GM18517 (cell line): ENCODE measurements at regions not wholly inside any gene's neighbourhood (a gene's known extent, or its start where the extent isn't known, plus 50 kb on each side); places are given as distances from the start of the nearest gene placed in this dataset.
"Not testable (repeated sequence)": the region's sequence is repeated elsewhere in the genome, so short reads cannot be mapped to it uniquely, and the experiment has no call there.

Experiments
- ATAC-seq: cut with Tn5 transposase; IDR thresholded peaks from one replicate; pipeline ENCODE4 v1.9.1; 2021; ENCODE audit warnings: mild to moderate bottlenecking, moderate library complexity; ENCODE audit not compliant: unreplicated experiment

GRCh38 chr9:62833323-62834200, 1643.7 kb downstream of the SPATA31A7 start:
- ATAC-seq = not testable (repeated sequence)

- ATAC-seq = peak; percentile 31
Measured at GRCh38 chr9:62837254-62837911, 1647.5 kb downstream of the SPATA31A7 start.

DNA sequence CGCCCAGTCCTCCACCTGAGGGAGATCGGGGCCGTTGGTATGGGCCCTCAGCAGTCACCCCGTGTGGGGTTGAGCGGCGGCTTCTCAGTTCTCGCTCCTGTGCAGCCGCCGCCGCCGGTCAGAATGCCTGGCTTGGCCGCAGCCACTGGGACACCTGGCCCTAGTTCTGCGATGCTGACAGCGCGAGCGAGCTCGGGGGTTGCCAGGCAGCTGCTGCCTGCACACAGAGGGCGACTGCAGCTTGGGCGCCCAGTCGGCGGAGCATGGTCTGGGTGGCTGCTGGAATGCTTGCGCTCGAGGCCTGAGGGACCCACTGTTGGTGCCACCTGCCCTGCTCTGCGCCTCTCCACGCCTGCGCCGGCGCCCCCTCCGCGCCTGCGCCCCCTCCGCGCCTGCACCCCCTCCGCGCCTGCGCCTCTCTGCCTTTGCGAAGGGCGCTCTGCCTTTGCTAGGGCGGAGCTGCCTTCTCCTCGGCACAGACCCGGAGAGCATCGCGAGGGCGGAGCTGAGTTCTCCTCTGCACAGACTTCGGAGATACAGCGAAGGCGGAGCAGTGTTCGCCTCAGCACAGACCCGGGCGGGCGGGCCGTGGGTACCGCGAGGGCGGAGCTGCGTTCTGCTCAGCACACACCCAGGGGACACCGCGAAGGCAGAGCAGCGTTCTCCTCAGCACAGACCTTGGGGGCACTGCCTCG, 1648.3 kb downstream of the SPATA31A7 start:
- peak; percentile 100 for ATAC-seq

DNA sequence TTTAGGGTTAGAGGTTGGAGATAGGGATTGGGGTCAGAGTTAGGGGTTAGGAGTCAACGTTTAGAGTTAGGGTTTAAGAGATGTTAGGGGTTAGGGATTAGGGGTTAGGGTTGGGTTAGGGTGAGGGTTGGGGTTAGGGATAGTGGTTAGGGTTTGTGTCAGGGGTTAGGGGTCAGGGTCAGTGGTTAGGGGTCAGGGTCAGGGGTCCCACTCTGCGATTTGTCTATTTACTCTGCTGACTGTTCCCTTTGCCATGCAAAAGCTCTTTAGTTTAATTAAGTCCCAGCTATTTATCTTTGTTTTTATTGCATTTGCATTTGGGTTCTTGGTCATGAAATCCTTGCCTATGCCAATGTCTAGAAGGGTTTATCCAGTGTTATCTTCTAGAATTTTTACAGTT, 1649.3 kb downstream of the SPATA31A7 start:
- not testable (repeated sequence) for ATAC-seq

DNA sequence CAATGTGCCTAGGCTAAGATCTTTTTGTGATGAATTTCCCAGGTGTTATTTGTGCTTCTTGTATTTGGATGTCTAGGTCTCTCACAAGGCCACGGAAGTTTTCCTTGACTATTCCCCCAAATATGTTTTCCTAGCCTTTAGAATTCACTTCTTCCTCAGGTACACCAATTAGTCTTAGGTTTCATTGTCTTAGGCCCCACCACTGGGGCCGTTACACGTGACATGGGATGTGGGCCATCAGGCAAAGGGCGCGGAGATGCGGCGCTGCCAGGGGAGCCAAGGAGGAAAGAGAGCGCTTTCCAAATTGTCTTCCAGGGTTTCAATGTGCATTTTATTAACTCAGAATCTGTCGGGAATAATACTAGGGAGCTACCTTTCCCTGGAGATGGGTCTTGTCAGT, 1653.3 kb downstream of the SPATA31A7 start:
- not testable (repeated sequence) for ATAC-seq

- ATAC-seq = not testable (repeated sequence)
Measured at GRCh38 chr9:62843706-62844290, 1654.0 kb downstream of the SPATA31A7 start.

GRCh38 chr9:62844681-62845185, 1654.9 kb downstream of the SPATA31A7 start:
- not testable (repeated sequence) for ATAC-seq

- not testable (repeated sequence) for ATAC-seq
Measured at GRCh38 chr9:62848258-62848657, 1658.4 kb downstream of the SPATA31A7 start.

GRCh38 chr9:62849991-62850390, 1660.2 kb downstream of the SPATA31A7 start:
- not testable (repeated sequence) for ATAC-seq

DNA sequence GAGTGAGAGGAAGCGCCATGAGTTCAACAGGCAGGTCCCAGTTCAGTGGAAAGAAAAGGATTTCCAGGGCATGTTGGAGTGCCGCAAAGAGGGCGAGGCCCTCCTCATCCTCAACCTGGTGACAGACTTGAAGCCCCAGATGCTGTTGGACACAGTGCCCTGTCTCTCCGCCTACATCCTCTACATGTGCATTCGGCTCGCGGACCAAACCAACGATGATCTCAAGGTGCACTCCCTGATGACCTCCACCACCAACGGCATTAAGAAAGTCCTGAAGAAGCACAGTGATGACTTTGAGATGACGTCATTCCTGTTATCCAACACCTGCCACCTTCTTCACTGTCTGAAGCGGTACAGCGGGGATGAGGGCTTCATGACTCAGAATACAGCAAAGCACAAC, 1667.4 kb downstream of the SPATA31A7 start:
- ATAC-seq = not testable (repeated sequence)

DNA sequence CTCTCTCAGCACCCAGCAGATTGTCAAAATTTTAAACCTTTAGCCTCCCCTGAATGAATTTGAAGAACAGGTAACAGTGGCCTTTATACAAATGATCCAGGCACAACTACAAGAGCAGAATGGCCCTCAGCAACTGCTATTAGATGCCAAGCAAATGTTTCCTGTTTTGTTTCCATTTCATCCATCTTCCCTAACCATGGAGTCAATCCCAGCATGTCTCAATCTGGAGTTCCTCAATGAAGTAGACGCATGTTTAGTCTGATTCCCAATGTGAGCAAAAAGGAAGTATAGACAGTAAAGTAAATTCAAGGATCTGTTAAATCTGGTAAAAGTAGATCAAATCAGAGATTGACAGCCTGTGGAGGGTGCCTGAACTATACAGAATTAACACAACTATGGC, 1668.4 kb downstream of the SPATA31A7 start:
- ATAC-seq = not testable (repeated sequence)

DNA sequence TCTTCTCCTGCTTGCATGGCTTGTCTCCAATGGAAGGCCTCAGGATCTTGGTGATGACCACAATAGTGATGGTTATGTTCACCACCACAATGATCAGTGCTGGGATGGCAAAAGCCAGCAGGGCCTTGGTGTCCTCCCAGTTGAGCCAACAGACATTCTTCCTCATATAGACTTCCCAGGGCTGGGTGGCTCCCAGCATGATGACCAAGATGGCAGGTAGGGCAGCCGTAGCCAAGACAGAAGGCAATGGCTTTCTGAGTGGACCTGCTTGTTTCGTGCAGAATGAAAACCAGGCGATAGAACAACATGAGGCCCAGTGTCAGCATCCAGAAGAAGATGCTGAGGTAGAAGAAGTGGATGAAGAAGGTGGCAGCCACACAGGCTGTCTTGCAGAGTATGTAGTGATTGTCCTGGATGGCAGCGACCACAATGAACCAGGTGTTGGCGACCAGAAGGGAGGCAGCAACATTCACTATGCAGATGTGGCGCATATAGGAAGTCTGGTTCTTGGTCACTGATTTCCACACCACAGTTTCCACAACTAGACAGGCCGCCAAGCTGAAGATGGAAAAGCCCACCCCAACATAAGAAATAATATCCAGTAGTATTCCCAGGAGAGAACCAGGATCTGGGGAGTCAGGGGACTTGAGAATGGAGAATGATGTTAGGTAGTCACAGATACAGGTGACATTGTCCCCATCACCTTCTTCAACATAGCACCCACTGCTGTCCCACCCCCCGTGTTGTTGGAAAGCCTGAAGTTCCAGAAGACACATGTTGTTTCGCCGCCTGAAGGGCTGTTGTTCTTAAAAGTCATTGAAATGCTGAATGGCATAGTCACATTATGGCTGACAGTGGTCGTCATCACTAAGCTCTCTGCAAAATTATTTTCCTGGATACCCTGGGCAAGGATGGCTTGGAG, 1671.4 kb downstream of the SPATA31A7 start:
- ATAC-seq = not testable (repeated sequence)

DNA sequence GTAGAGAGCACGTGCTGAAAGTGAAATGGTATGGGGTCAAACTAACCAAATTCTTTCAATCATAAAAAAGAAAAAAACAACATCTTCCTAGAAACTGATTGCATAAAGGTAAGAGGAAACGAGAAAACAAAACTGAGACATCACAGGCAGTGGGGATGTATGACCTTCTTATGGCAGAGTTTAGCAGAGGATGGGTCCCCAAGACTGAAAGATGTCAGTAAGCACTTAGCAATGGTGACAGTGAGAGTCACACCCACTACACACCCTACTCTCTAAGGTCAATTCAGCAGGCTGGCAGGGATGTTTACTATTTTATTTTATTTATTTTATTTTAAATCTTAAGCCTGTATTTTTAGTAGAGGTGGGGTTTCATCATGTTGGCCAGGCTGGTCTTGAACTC, 1672.3 kb downstream of the SPATA31A7 start:
- not testable (repeated sequence) for ATAC-seq

DNA sequence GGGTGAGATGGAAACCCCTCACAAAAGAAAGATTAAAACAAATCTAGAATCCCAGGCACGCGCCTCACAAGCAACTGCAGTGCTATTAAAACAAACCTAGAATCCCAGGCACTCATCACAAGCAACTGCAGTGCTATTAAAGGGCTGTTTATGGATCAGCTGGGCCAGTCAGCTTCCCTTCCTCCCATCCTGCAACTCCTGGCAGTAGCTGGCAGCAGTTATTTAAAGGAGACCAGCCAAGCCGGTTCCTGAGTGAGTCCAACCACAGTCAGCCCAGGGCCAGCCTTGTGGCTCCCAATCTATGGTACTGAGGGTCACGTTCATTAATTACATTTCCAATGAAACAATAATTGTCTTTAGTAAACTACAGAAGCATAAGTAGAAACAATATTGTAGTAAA, 1673.5 kb downstream of the SPATA31A7 start:
- not testable (repeated sequence) for ATAC-seq

- ATAC-seq = not testable (repeated sequence)
Measured at GRCh38 chr9:62863867-62864266, 1674.0 kb downstream of the SPATA31A7 start.

DNA sequence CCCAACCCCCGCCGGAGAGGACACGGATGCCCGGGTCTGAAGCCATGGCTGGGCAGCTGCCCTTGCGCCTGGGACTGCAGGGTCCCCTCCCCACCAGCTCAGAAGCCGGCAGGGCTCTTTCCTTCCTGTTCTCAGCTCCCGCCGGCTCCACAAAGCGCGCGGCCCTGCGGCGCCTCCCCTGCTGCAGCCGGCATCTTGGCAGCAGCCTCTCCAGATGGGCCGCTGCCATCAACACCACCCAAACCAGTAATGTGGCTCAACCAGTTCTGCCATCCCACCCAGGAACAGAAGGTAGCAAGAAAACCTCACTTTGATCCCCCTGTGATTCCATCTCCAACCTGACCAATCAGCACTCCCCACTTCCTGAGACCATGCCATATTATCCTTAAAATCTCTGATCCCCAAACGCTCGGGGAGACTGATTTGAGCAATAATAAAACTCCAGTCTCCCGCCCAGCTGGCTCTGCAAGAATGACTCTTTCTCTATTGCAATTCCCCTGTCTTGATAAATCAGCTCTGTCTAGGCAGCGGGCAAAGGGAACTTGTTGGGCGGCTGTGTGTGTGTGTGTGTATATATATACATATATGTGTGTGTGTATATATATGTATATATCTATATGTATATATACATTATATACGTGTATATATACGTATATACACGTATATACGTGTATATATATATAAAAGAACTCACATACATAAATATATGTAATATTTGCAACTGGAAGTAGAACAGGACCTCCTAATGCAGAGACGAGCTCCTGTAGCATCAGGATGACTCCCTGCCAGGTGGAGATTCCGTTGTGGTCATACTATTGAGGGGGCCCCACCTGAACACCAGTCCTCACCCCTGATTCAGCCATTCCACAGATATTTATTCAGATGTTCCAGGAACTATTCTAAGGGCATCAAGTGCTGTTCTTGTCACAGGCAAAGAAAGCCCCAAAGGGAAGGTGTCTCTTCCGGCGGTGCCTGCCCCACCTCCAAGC, 1674.9 kb downstream of the SPATA31A7 start:
- ATAC-seq = not testable (repeated sequence)

DNA sequence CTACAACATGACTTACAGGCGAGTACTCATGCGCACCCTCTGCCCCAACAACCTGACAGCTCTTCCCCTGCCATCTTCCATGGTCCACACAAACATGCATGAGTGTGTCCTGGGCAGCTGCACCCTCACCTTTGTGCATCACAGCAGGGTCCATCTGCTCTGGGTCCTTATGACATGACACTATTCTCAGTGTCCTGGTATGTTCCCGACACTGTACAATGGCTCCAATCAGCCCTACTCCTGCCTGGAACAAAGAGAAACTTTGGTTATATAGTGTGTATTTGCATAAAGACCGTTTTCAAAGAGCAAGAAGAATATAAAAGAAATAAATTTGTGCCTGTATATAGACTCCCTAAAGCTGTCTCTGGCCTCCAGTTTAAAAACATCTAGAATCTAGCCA, 1679.2 kb downstream of the SPATA31A7 start:
- ATAC-seq = not testable (repeated sequence)

DNA sequence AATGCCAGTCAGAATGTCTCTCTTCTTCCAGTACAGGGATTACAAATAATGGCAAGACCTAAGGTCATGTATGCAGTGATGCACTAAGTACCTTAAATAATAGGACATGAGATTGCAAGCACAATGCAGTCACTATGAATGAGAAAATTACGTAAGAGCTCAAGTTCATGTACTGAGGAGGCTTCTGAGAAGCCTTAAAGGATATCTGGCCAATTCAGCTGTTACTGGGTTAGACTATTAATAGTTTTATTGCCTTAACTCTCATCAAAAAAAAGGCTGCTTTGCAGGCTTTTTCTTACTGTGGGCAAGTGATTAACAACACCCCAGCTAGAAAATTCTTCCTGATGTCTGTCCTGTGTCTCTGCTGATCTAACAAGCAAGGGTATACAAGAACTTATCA, 1681.9 kb downstream of the SPATA31A7 start:
- ATAC-seq = not testable (repeated sequence)
